Activated CD8-positive, alpha-beta T cell treated with anti-CD3 and anti-CD28 coated beads for 36 hours (primary cell): ENCODE measurements at regions not wholly inside any gene's neighbourhood (a gene's known extent, or its start where the extent isn't known, plus 50 kb on each side); places are given as distances from the start of the nearest gene placed in this dataset.
A peak's percentile ranks its signal among the peaks of the same experiment; 100 is the strongest.

Experiments
- ATAC-seq: fragments of 200-7000 bp; cut with Tn5 transposase; one replicate; pipeline ENCODE4 v1.10.0; 2021; ENCODE audit warnings: mild to moderate bottlenecking, moderate library complexity
- CTCF ChIA-PET: fragments of 350-600 bp; sonication (Branson Sonifier 250); formaldehyde crosslinking; loops from one replicate; lab custom pipeline; 2021; ENCODE audit warnings: antibody characterized with exemption; lab: Charles Lee
- POLR2A ChIA-PET: fragments of 350-600 bp; sonication (Branson Sonifier 250); formaldehyde crosslinking; loops from one replicate; lab custom pipeline; 2021; ENCODE audit warnings: antibody characterized with exemption; lab: Charles Lee
- DNase-seq: peaks from one replicate; pipeline ENCODE4 v3.0.0-alpha.2; 2020
- H3K27ac Mint-ChIP-seq: one replicate; pipeline ENCODE4 v1.8.0; 2021; ENCODE audit warnings: mild to moderate bottlenecking, mixed read lengths
- H3K27me3 Mint-ChIP-seq: one replicate; pipeline ENCODE4 v1.8.0; 2021; ENCODE audit warnings: mixed read lengths
- H3K36me3 Mint-ChIP-seq: one replicate; pipeline ENCODE4 v1.8.0; 2021; ENCODE audit warnings: low read depth, mixed read lengths
- H3K4me1 Mint-ChIP-seq: one replicate; pipeline ENCODE4 v1.8.0; 2021; ENCODE audit warnings: low read depth, mixed read lengths
- H3K4me3 Mint-ChIP-seq: one replicate; pipeline ENCODE4 v1.8.0; 2021; ENCODE audit warnings: mild to moderate bottlenecking, moderate library complexity, mixed read lengths
- H3K9me3 Mint-ChIP-seq: one replicate; pipeline ENCODE4 v1.8.0; 2021; ENCODE audit warnings: mixed read lengths
- intact Hi-C: fragments of 100-400 bp; cut with micrococcal nuclease; formaldehyde crosslinking; loops from one replicate; pipeline ENCODE4 v1.10.0; 2022
- TF ChIP-seq, protein P1 (sequence below): fragments of 200-600 bp; IDR thresholded peaks from one replicate; pipeline ENCODE4 v1.8.0; 2022; ENCODE audit warnings: antibody characterized with exemption, mild to moderate bottlenecking

DNA sequence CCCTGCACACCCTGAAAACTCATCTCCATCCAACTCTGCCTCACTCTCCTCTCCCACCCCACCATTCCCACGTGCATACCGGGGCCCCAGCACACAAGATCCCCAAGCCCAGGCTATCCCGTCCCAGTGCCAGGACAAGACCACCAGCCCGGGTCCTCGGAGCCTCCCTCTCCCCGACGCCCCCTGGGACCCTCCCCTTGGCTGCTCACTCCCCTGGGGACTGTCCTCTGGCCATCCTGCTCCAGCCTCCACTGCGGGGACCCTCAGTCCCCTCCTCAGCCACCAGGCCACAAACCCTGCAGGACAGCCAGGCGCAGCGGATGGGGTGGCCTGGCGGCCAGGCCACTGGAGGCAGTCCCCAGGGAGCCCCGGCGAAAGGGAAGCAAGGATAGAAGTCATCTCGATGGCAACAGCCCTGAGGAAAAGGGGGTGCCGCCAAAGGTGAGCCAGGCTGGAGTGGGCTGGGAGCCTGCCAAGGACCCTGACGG is 62.8 kb downstream of the C9orf50 start:
- TF ChIP-seq, protein P1, sequence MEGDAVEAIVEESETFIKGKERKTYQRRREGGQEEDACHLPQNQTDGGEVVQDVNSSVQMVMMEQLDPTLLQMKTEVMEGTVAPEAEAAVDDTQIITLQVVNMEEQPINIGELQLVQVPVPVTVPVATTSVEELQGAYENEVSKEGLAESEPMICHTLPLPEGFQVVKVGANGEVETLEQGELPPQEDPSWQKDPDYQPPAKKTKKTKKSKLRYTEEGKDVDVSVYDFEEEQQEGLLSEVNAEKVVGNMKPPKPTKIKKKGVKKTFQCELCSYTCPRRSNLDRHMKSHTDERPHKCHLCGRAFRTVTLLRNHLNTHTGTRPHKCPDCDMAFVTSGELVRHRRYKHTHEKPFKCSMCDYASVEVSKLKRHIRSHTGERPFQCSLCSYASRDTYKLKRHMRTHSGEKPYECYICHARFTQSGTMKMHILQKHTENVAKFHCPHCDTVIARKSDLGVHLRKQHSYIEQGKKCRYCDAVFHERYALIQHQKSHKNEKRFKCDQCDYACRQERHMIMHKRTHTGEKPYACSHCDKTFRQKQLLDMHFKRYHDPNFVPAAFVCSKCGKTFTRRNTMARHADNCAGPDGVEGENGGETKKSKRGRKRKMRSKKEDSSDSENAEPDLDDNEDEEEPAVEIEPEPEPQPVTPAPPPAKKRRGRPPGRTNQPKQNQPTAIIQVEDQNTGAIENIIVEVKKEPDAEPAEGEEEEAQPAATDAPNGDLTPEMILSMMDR = no peak
- ATAC-seq = no peak
- no peak overlapping the region for H3K27ac Mint-ChIP-seq
- no peak overlapping the region for H3K4me3 Mint-ChIP-seq
- DNase-seq = no peak
- no peaks in the 10 kb centered on the region for H3K4me1 Mint-ChIP-seq
- H3K27me3 Mint-ChIP-seq = no peaks in the 10 kb centered on the region
- H3K9me3 Mint-ChIP-seq = no peaks in the 10 kb centered on the region
- intact Hi-C loops = no loop called here
- POLR2A ChIA-PET = interaction anchor here (1.6 kb wide), 1 partner anchor 47 kb away, joined by 3 read pairs; no protein-coding TSS in a partner anchor
- CTCF ChIA-PET = interaction anchor here (1.3 kb wide), 1 partner anchor 415 kb away, joined by 4 read pairs; no protein-coding TSS in a partner anchor
- H3K36me3 Mint-ChIP-seq = no peaks in the 10 kb centered on the region

DNA sequence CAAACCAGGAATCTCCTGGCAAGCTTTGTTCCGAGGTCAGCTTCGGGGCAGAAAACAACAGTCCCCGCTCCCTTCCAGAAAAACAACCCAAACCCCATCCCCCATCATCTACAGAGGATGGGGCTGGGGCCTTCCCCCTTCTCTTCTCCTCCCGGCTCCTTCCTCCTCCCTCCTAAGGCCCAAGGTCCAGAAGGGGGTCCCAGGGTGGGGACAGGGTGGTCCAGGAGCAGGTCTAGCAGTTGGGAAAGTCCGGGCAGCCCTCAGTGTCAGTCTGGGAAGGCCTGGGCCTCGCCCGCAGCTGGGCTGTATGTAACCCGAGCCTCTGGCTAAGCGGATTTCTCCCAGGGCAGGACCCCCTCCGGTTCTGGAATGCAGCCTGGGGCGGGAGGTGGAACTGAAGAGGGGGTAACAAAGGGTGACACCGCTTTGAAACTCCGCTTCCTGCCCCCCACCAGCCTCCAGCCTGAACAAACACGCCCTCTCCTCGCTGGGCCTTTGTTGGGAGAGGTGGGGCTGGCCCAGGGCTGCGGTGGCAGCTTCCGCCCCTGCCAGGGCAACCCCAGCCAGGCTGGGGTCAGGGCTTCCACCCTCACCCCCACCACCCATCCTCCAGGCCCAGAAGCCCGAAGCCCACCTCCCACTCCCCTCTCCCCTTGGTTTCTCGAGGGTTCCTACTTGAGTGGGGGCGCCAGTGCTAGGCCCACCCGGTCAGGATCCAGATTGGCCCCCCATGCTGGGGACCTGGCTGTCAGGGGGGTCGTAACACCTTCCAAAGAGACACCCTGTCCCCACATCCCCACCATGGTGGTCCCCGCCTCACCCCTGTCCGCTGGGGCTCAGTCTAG is 63.5 kb downstream of the C9orf50 start:
- Mint-ChIP-seq H3K27ac (no peak overlapping the region), H3K36me3 (no peaks in the 10 kb centered on the region), H3K9me3 (no peaks in the 10 kb centered on the region), H3K4me3 (no peak overlapping the region), H3K27me3 (no peaks in the 10 kb centered on the region), H3K4me1 (no peaks in the 10 kb centered on the region)
- ATAC-seq (peak; percentile 24), DNase-seq (no peak)
- POLR2A ChIA-PET = interaction anchor here (1.6 kb wide), 1 partner anchor 46 kb away, joined by 3 read pairs; no protein-coding TSS in a partner anchor
- CTCF ChIA-PET = no interaction called here
- intact Hi-C loops = no loop called here
- TF ChIP-seq, protein P1 = no peak

DNA sequence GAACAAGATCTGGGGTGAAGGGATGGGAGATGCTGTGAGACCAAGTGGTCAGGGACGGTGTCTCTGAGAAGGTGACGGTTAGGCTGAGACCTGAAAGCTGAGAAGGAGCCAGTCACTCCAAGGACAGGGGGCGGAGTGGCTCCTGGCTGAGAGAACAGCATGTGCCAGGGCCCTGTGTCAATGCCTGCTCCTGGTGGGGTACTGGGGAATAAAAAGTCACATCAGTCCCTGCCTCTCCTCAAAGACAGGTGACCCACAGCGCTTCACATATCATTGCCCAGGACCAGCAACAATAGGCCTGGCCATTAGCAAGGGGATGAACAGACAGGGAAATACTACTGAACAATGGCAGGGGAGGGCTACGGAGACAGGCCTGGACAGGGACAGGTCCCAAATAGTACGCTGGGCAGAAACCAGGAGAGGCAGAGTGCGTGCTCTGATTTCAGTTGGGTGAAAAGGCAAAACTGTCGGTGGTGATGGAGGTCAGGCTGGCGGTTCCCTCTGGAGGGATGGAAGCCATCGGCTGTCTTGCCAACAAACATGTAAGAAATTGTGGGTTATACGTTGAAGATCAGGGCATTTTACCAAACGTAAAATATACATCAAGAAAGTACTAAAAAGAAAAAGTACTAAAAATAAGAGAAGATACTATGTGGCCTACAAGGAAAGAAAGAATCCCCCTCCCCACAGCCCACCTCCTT is 64.3 kb downstream of the C9orf50 start:
- intact Hi-C loops = no loop called here
- DNase-seq (no peak), ATAC-seq (no peak)
- CTCF ChIA-PET = no interaction called here
- TF ChIP-seq, protein P1 = no peak
- Mint-ChIP-seq H3K36me3 (no peaks in the 10 kb centered on the region), H3K27ac (no peak overlapping the region), H3K4me1 (no peaks in the 10 kb centered on the region), H3K4me3 (no peak overlapping the region), H3K9me3 (no peaks in the 10 kb centered on the region), H3K27me3 (peaks cover 3% of the 10 kb centered on the region)
- POLR2A ChIA-PET = no interaction called here

DNA sequence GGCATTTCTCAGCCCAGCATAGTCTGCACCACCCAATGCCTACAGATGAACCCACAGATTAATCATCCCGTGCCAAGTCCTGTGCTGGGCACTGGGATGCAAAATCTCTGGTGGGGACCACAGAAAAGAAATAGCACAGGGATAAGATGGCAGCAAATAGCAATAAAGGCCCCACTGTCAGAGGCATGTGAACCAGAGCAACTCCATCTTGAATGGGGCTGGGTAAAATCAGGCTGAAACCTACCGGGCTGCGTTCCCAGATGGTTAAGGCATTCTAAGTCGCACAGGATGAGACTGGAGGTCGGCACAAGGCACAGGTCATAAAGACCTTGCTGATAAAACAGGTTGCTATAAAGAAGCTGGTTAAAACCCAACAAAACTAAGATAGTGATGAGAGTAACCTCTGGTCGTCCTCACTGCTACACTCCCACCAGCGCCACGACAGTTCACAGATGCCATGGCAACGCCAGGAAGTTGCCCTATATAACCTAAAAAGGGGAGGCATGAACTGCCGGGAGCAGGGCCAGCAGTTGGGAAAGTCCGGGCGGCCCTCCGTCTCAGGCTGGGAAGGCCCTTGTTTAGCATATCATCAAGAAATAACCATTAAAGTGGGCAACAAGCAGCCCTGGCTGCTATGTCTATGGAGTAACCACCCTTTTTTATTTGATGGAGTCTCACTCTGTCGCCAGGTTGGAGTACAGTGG is 65.2 kb downstream of the C9orf50 start:
- TF ChIP-seq, protein P1 = no peak
- DNase-seq = no peak
- H3K4me3 Mint-ChIP-seq = no peak overlapping the region
- ChIA-PET POLR2A (no interaction called here), CTCF (no interaction called here)
- no peak for ATAC-seq
- no peaks in the 10 kb centered on the region for H3K36me3 Mint-ChIP-seq
- peaks cover under 1% of the 10 kb centered on the region for H3K4me1 Mint-ChIP-seq
- H3K9me3 Mint-ChIP-seq = no peaks in the 10 kb centered on the region
- intact Hi-C loops = no loop called here
- no peak overlapping the region for H3K27ac Mint-ChIP-seq
- H3K27me3 Mint-ChIP-seq = peaks cover 11% of the 10 kb centered on the region
